Fibroblast of villous mesenchyme (primary cell): ENCODE measurements at regions not wholly inside any gene's neighbourhood (a gene's known extent, or its start where the extent isn't known, plus 50 kb on each side); places are given as distances from the start of the nearest gene placed in this dataset.

Experiments used
- DNase-seq: peaks from one replicate; pipeline ENCODE4 v3.0.0-alpha.2; 2010; ENCODE audit warnings: low read depth
- H3K4me3 ChIP-seq: 2 replicates; pipeline ENCODE4 v1.5.1; 2011; ENCODE audit warnings: low read depth, mild to moderate bottlenecking, low read length
- CTCF ChIP-seq: IDR thresholded peaks from 2 replicates; pipeline ENCODE4 v1.5.1; 2012; ENCODE audit warnings: low read depth, mild to moderate bottlenecking, low read length; ENCODE audit not compliant: insufficient read depth

GRCh38 chr17:77001487-77001886 lies 133.3 kb downstream of the MGAT5B start:
- no peak overlapping the region for H3K4me3 ChIP-seq
- TF ChIP-seq CTCF: no peak
- no peak for DNase-seq

GRCh38 chr17:77002103-77003045 lies 134.2 kb downstream of the MGAT5B start:
- H3K4me3 ChIP-seq: no peak overlapping the region
- peak; percentile 10 for DNase-seq
- no peak for TF ChIP-seq CTCF

GRCh38 chr17:77003699-77004098 lies 135.5 kb downstream of the MGAT5B start:
- no peak overlapping the region for H3K4me3 ChIP-seq
- no peak for DNase-seq
- no peak for TF ChIP-seq CTCF

GRCh38 chr17:77006971-77007649 lies 133.7 kb upstream of the SEC14L1 start:
- H3K4me3 ChIP-seq: no peak overlapping the region
- no peak for TF ChIP-seq CTCF
- DNase-seq: no peak

- TF ChIP-seq CTCF: no peak
- DNase-seq: no peak
- no peak overlapping the region for H3K4me3 ChIP-seq
Observed at GRCh38 chr17:77009877-77010276, 130.9 kb upstream of the SEC14L1 start.

- H3K4me3 ChIP-seq: no peak overlapping the region
- no peak for DNase-seq
- TF ChIP-seq CTCF: no peak
Observed at GRCh38 chr17:77010667-77011066, 130.1 kb upstream of the SEC14L1 start.
